Endothelial cell of umbilical vein (primary cell): ENCODE measurements at regions not wholly inside any gene's neighbourhood (a gene's known extent, or its start where the extent isn't known, plus 50 kb on each side); places are given as distances from the start of the nearest gene placed in this dataset.

Experiments
- BruUV-seq: library from RNA; stranded (reverse); fragments of 400-500 nt; replicated peaks from 2 replicates; lab custom pipeline; 2021; lab: Mats Ljungman, UMichigan
- CTCF ChIA-PET: fragments of 300-600, 350-600 bp; sonication (Branson Sonifier 250); formaldehyde crosslinking; loops from one replicate; lab custom pipeline; 2021; ENCODE audit warnings: antibody characterized with exemption, inconsistent platforms; lab: Charles Lee
- POLR2A ChIA-PET: fragments of 300-600, 350-600 bp; sonication (Branson Sonifier 250); formaldehyde crosslinking; loops from one replicate; lab custom pipeline; 2021; ENCODE audit warnings: antibody characterized with exemption, inconsistent platforms; lab: Charles Lee
- DNase-seq: peaks from one replicate; pipeline ENCODE4 v3.0.0-alpha.2; 2011; ENCODE audit warnings: low read depth, low spot score
- FAIRE-seq: peaks from 2 replicates; lab custom pipeline; 2011; peaks lifted over from hg19 to GRCh38; lab: Jason Lieb, UNC
- H2AFZ ChIP-seq: 2 replicates; pipeline ENCODE4 v1.6.0; 2012; ENCODE audit warnings: low read depth, low read length, control low read depth, inconsistent platforms
- H3K27ac ChIP-seq: 2 replicates; pipeline ENCODE4 v1.5.1; 2011; ENCODE audit warnings: low read depth, mild to moderate bottlenecking, control low read depth, low read length, moderate library complexity; ENCODE audit not compliant: insufficient read depth
- H3K27me3 ChIP-seq, 2 experiments: 2 replicates each; pipeline versions ENCODE4 v1.6.0 to v1.6.1; 2011; ENCODE audit warnings: low read length in 2 of 2, mixed read lengths in 1 of 2; ENCODE audit not compliant: control insufficient read depth in 2 of 2, insufficient read depth in 2 of 2
- H3K36me3 ChIP-seq, 2 experiments: 2 replicates in 1 of 2; 3 replicates in 1 of 2; pipeline ENCODE4 v1.5.1; 2011; ENCODE audit warnings: low read length in 2 of 2, mild to moderate bottlenecking in 1 of 2, moderate library complexity in 1 of 2; ENCODE audit not compliant: control insufficient read depth in 2 of 2, insufficient read depth in 2 of 2; ENCODE audit errors: extremely low read depth in 1 of 2
- H3K4me1 ChIP-seq: 3 replicates; pipeline ENCODE4 v1.5.1; 2011; ENCODE audit warnings: mild to moderate bottlenecking, low read length; ENCODE audit not compliant: control insufficient read depth, insufficient read depth; ENCODE audit errors: extremely low read depth
- H3K4me2 ChIP-seq: 2 replicates; pipeline ENCODE4 v1.6.1; 2011; ENCODE audit warnings: low read length, control low read depth, mixed read lengths; ENCODE audit not compliant: insufficient read depth
- H3K4me3 ChIP-seq, 3 experiments: fragments of 200-600 bp in 1 of 3; sonication (generic), shearing (Covaris generic) in 1 of 3; replicated peaks in 1 of 3; 2 replicates each; pipeline ENCODE4 v1.5.1; 2011 to 2016; ENCODE audit warnings: control low read depth in 3 of 3, low read length in 3 of 3, mild to moderate bottlenecking in 2 of 3, inconsistent platforms in 1 of 3, low read depth in 1 of 3, moderate library complexity in 1 of 3; ENCODE audit not compliant: insufficient read depth in 1 of 3
- H3K79me2 ChIP-seq: 2 replicates; pipeline ENCODE4 v1.6.0; 2012; ENCODE audit warnings: low read length, inconsistent platforms; ENCODE audit not compliant: control insufficient read depth, insufficient read depth
- H3K9ac ChIP-seq: replicated peaks from 2 replicates; pipeline ENCODE3; 2011; ENCODE audit warnings: low read length, control low read depth; ENCODE audit not compliant: insufficient read depth; ENCODE audit errors: extremely low read depth
- H3K9me1 ChIP-seq: replicated peaks from 3 replicates; pipeline ENCODE4 v1.6.0; 2011; ENCODE audit warnings: mild to moderate bottlenecking, low read length; ENCODE audit not compliant: control insufficient read depth, insufficient read depth; ENCODE audit errors: extremely low read depth
- H3K9me3 ChIP-seq: replicated peaks from 2 replicates; pipeline ENCODE4 v1.5.1; 2012; ENCODE audit warnings: low read length, inconsistent platforms; ENCODE audit not compliant: control insufficient read depth, insufficient read depth
- H4K20me1 ChIP-seq: replicated peaks from 2 replicates; pipeline ENCODE3; 2011; ENCODE audit warnings: mild to moderate bottlenecking, low read length; ENCODE audit not compliant: control insufficient read depth, insufficient read depth; ENCODE audit errors: extremely low read depth
- EZH2 ChIP-seq: IDR thresholded peaks from 2 replicates; pipeline ENCODE4 v1.6.1; 2012; ENCODE audit warnings: borderline replicate concordance, low read depth, mild to moderate bottlenecking, moderate library complexity, low read length, inconsistent platforms; ENCODE audit not compliant: severe bottlenecking
- FOS ChIP-seq: IDR thresholded peaks from 2 replicates; pipeline ENCODE4 v1.6.1; 2011; ENCODE audit warnings: mild to moderate bottlenecking, low read length, moderate library complexity, borderline replicate concordance; ENCODE audit not compliant: insufficient read depth
- GATA2 ChIP-seq: IDR thresholded peaks from 2 replicates; pipeline ENCODE4 v1.7.0; 2011; ENCODE audit warnings: low read depth, mild to moderate bottlenecking, moderate library complexity, mixed read lengths, low read length; ENCODE audit not compliant: insufficient read length, insufficient read depth
- JUN ChIP-seq: IDR thresholded peaks from 2 replicates; pipeline ENCODE4 v1.6.1; 2011; ENCODE audit warnings: borderline replicate concordance, low read depth; ENCODE audit not compliant: insufficient read length, insufficient read depth
- MYC ChIP-seq: IDR thresholded peaks from one replicate; pipeline ENCODE4 v1.6.1; 2011; ENCODE audit warnings: mild to moderate bottlenecking, low read depth, low read length
- POLR2A ChIP-seq: IDR thresholded peaks from 2 replicates; pipeline ENCODE4 v1.6.1; 2012; ENCODE audit warnings: low read depth, mild to moderate bottlenecking, control low read depth, low read length
- POLR2AphosphoS5 ChIP-seq: IDR thresholded peaks from 2 replicates; pipeline ENCODE4 v1.6.1; 2012; ENCODE audit warnings: low read depth, mild to moderate bottlenecking, control low read depth, low read length, moderate library complexity; ENCODE audit not compliant: insufficient read depth
- dilution Hi-C: fragments of 300-500 bp; cut with MboI; formaldehyde crosslinking; loops from one replicate; pipeline ENCODE4 v1.15.0; 2019; ENCODE audit warnings: low sequenced_read_pairs; ENCODE audit not compliant: extremely low pct_ligation_motif_present
- intact Hi-C: fragments of 100-400 bp; cut with micrococcal nuclease; formaldehyde crosslinking; loops from one replicate; pipeline ENCODE4 v1.10.0; 2022
- TF ChIP-seq, protein P1 (sequence below), 2 donors: IDR thresholded peaks; 1 replicate in 1 of 2; 2 replicates in 1 of 2; pipeline ENCODE4 v1.5.1; 2011; ENCODE audit warnings: low read length in 2 of 2, mild to moderate bottlenecking in 2 of 2, moderate library complexity in 2 of 2, control low read depth in 1 of 2, inconsistent platforms in 1 of 2, low read depth in 1 of 2; ENCODE audit not compliant: insufficient read depth in 1 of 2; ENCODE audit errors: extremely low read depth in 1 of 2
- TF ChIP-seq, protein P2 (sequence below): IDR thresholded peaks from 2 replicates; pipeline ENCODE4 v1.6.1; 2011; ENCODE audit not compliant: insufficient read depth, insufficient read length

GRCh38 chr17:59483860-59484259, 81.5 kb upstream of the DHX40 start:
- H3K9me1 ChIP-seq: no peaks in the 10 kb centered on the region
- no TSS peak for BruUV-seq
- no peak overlapping the region for H3K9ac ChIP-seq
- H2AFZ ChIP-seq: no peak overlapping the region
- ChIA-PET POLR2A (no interaction called here), CTCF (interaction anchor here (0.6 kb wide), 2 partner anchors 26 to 608 kb away, joined by 3 read pairs; no protein-coding TSS in a partner anchor)
- dilution Hi-C loops (no loop called here), intact Hi-C loops (no loop called here)
- H3K27ac ChIP-seq: no peak overlapping the region
- no peak for FAIRE-seq
- DNase-seq: no peak
- H4K20me1 ChIP-seq: no peaks in the 10 kb centered on the region
- H3K79me2 ChIP-seq: no peaks in the 10 kb centered on the region
- TF ChIP-seq, protein P1, sequence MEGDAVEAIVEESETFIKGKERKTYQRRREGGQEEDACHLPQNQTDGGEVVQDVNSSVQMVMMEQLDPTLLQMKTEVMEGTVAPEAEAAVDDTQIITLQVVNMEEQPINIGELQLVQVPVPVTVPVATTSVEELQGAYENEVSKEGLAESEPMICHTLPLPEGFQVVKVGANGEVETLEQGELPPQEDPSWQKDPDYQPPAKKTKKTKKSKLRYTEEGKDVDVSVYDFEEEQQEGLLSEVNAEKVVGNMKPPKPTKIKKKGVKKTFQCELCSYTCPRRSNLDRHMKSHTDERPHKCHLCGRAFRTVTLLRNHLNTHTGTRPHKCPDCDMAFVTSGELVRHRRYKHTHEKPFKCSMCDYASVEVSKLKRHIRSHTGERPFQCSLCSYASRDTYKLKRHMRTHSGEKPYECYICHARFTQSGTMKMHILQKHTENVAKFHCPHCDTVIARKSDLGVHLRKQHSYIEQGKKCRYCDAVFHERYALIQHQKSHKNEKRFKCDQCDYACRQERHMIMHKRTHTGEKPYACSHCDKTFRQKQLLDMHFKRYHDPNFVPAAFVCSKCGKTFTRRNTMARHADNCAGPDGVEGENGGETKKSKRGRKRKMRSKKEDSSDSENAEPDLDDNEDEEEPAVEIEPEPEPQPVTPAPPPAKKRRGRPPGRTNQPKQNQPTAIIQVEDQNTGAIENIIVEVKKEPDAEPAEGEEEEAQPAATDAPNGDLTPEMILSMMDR (IDR thresholded peaks at IDR 0.05; ENCODE audit: extremely low read depth in 1 of 2, insufficient read depth in 1 of 2, low read depth in 1 of 2, low read length in 2 of 2): no peak
- TF ChIP-seq GATA2 (no peak), JUN (no peak), FOS (no peak), EZH2 (no peak), MYC (no peak), POLR2A (no peak), POLR2AphosphoS5 (no peak)
- TF ChIP-seq, protein P2, sequence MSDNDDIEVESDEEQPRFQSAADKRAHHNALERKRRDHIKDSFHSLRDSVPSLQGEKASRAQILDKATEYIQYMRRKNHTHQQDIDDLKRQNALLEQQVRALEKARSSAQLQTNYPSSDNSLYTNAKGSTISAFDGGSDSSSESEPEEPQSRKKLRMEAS: no peak
- no peaks in the 10 kb centered on the region for H3K36me3 ChIP-seq
- H3K4me2 ChIP-seq: no peak overlapping the region
- no peak overlapping the region for H3K4me3 ChIP-seq
- no peaks in the 10 kb centered on the region for H3K9me3 ChIP-seq
- no peaks in the 10 kb centered on the region for H3K4me1 ChIP-seq
- H3K27me3 ChIP-seq: peaks cover 3 to 5% of the 10 kb centered on the region in 2 experiments
